C4-2B (cell line): ENCODE measurements at regions not wholly inside any gene's neighbourhood (a gene's known extent, or its start where the extent isn't known, plus 50 kb on each side); places are given as distances from the start of the nearest gene placed in this dataset.
A peak's percentile ranks its signal among the peaks of the same experiment; 100 is the strongest.

Experiments
- H3K27ac ChIP-seq: fragments of 450-650 bp; 2 replicates; pipeline ENCODE4 v1.5.1; 2017
- CTCF ChIP-seq: fragments of 450-650 bp; conservative IDR thresholded peaks from 2 replicates; pipeline ENCODE4 v1.5.1; 2017; ENCODE audit warnings: mild to moderate bottlenecking
- ZFX ChIP-seq: fragments of 450-650 bp; IDR thresholded peaks from 2 replicates; pipeline ENCODE4 v1.6.1; 2017

- TF ChIP-seq ZFX (no peak), CTCF (no peak)
- peak overlapping the region; percentile 39 for H3K27ac ChIP-seq
These were observed 180.0 kb upstream of the IL12B start for GRCh38 chr5:159510282-159510681.

- H3K27ac ChIP-seq = peak overlapping the region; percentile 39; the same call in 1 of the 2 replicates
- TF ChIP-seq ZFX = no peak
- TF ChIP-seq CTCF = no peak
These were observed 181.3 kb upstream of the IL12B start for GRCh38 chr5:159511570-159511969.

- TF ChIP-seq ZFX (no peak), CTCF (no peak)
- peak overlapping the region; percentile 38 for H3K27ac ChIP-seq
These were observed 181.8 kb upstream of the IL12B start for GRCh38 chr5:159512064-159512463.

- H3K27ac ChIP-seq = no peak overlapping the region
- TF ChIP-seq CTCF (no peak), ZFX (no peak)
These were observed 184.0 kb upstream of the IL12B start for GRCh38 chr5:159514229-159514810.

GRCh38 chr5:159515197-159515596 lies 184.9 kb upstream of the IL12B start:
- H3K27ac ChIP-seq = no peak overlapping the region
- no peak for TF ChIP-seq ZFX
- no peak for TF ChIP-seq CTCF

- TF ChIP-seq ZFX (no peak), CTCF (peak; percentile 96)
- H3K27ac ChIP-seq = no peak overlapping the region
These were observed 185.7 kb upstream of the IL12B start for GRCh38 chr5:159515909-159516415.

- H3K27ac ChIP-seq = peak overlapping the region; percentile 54
These were observed 188.1 kb upstream of the IL12B start for GRCh38 chr5:159518371-159518770.

More at GRCh38 chr5:159518371-159518770, 188.1 kb upstream of the IL12B start:
- no peak for TF ChIP-seq CTCF
- no peak for TF ChIP-seq ZFX
